ENCODE measurements at regions not wholly inside any gene's neighbourhood (a gene's known extent, or its start where the extent isn't known, plus 50 kb on each side); places are given as distances from the start of the nearest gene placed in this dataset.

DNA sequence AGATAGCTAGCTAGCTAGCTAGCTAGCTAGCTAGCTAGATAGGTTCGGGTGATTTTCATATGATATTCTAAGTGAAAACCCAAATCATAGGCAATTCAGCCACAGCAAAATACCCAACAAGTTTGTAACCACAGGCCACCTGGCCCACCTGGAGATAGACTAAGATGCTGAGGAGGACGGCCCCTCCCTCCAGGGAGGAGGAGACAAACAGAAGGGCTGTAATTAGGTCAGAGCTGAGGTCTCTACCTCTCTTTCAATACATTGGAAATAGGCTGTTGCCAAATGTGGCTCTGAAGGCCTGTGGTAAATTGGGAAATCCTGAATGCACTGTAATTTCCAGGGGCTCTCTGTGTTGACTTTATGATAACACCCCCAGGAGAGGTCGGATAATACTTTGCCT is 382.2 kb downstream of the FGF9 start:
- no peak for DNase-seq (ENCODE audit: low read depth, low spot score)

- DNase-seq (ENCODE audit: low read depth, low spot score): no peak
Observed at GRCh38 chr13:22055259-22055658, 384.4 kb downstream of the FGF9 start.

GRCh38 chr13:22060187-22060586 is 389.3 kb downstream of the FGF9 start:
- DNase-seq (ENCODE audit: low read depth, low spot score): no peak

- DNase-seq (ENCODE audit: low read depth, low spot score): peak; percentile 61
Observed at GRCh38 chr13:22061371-22061805, 390.5 kb downstream of the FGF9 start.

DNA sequence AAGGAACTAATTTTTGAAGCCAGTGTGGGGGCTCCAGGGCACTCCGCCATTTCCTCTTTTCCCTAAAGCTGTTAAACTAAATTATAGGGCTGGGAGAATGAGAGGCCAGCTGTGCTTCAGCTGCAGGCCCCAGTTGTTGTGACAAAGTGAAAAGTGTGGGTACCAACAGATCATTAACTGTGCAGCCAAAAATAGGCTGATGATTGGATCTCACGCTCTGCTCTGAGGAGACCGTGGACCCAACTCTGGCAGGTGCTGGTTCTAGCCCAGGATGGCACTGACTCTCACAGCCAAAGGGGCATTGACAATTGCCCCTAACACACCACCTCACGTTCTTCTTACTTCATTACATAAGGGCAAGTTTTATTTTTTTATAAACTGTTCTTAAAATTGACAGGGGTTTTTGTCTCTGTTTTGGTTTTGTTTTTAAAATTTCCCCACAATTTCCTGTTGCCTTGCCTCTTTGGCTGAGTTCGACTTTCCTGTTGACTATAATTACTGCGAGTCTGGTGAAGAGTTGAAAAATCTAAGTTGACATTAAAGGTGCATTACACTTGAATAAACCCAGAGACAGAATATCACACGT is 391.0 kb downstream of the FGF9 start:
- no peak for DNase-seq (ENCODE audit: low read depth, low spot score)

DNA sequence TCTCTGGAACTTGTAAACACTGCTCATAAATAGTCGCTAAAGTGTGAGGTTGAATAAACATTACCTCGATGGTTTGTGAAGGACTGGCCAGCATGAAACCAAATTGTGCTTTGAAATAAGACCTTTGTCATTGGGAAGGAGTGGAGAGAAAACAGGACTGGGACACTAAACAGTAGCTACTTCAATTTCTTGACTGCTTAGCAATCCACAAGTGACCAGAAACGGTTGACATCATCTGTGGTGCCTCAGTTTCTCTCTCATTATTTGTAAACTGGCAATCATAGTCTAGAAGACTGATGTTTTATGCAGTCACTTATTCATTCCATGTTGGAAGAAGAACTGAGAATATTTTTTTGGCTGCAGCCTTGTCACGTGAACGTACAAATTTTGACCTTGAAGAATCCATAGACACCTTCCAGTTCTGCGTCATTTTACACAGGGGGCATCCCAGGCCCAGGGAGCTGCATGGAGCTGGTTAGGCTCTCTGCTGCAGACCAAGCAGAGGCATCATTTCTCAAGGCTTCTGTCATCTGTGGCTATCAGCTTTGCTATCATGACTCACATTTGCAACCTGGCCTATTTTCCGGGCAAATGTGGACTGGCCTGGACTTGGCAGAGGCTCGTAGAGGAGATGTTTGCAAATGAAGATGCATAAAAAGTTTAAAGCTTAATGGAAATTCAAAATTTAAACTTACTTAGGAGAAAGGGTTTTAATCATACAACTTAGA is 391.8 kb downstream of the FGF9 start:
- DNase-seq (ENCODE audit: low read depth, low spot score): no peak

DNA sequence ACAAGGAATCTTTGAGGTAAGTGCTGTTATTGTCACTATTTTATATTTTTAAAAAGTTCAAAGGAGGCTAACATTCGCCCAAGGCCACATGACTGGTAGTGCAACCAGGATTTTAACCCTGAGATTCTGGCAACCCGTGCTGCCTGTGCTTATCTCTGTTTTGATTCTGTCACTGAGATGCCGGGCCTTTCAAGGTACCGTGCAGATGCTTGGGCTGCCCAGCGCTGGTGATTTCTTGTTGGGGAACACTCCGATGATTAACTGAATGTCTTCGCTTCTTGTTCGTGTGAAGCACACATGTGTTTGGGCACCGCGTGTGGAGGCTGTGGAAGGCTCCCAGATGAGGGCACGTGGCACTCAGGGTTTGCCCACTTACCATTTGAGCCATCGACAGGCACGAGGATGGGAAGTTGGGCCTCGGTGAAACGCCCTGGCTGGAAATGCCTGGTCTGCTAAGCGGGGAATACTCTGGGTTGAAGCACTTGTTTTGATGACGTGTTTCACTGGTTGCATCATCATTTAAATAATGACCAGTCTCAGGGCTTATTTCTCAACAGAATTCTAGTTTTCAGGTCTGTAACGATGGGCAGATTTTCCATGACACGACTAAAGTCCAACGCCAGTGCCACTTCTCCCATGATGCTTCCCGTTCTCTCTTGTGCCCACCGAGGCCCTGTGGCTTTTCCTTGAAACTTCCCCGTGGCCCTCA is 392.7 kb downstream of the FGF9 start:
- DNase-seq (ENCODE audit: low read depth, low spot score): no peak

GRCh38 chr13:22064854-22065620 is 394.2 kb downstream of the FGF9 start:
- DNase-seq (ENCODE audit: low read depth, low spot score): no peak

GRCh38 chr13:22073718-22074117 is 402.8 kb downstream of the FGF9 start:
- no peak for DNase-seq (ENCODE audit: low read depth, low spot score)

GRCh38 chr13:22074403-22074802 is 403.5 kb downstream of the FGF9 start:
- no peak for DNase-seq (ENCODE audit: low read depth, low spot score)

GRCh38 chr13:22076658-22077057 is 405.8 kb downstream of the FGF9 start:
- no peak for DNase-seq (ENCODE audit: low read depth, low spot score)

- DNase-seq (ENCODE audit: low read depth, low spot score): no peak
Observed at GRCh38 chr13:22077205-22077683, 406.4 kb downstream of the FGF9 start.

GRCh38 chr13:22077764-22078163 is 406.9 kb downstream of the FGF9 start:
- no peak for DNase-seq (ENCODE audit: low read depth, low spot score)

DNA sequence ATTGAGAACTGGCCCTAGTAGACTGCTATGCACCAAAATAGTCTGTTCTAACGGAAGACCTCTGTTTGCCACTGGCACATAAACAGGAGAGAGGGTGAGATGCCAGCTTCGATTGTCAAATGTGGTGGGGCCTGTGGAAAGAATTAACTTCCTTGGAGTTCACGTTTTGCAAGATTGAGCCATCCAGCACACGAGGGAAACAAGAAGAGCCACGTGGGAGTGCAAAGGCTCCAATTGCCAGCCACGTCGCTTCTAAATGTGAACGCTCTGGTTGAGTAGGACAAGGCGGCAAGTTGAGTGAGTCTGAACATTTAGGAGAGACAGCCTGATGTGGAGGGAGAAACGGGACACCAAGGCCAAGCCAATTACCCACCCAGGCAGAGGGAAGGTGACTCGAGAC is 409.1 kb downstream of the FGF9 start:
- no peak for DNase-seq (ENCODE audit: low read depth, low spot score)

GRCh38 chr13:22080832-22081231 is 410.0 kb downstream of the FGF9 start:
- no peak for DNase-seq (ENCODE audit: low read depth, low spot score)

DNA sequence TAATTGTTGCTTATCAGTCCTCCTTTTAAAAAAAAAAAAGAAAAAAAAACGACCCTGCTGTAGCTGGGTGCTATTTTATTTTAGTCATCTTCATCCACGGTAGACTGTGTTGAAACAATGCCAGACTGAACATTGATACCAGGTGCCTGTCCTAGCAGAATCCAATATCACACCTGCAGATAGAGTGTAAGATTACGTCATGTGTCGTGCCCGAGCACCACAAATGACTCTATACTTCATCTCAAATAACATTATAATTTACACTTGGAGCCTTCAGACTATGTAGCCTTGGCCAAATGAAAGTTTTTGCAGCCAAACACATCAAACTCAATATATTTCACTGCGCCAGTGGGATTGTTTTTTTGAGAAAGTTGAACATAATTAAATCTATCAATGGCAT is 410.6 kb downstream of the FGF9 start:
- DNase-seq (ENCODE audit: low read depth, low spot score): no peak

- no peak for DNase-seq (ENCODE audit: low read depth, low spot score)
Observed at GRCh38 chr13:22082030-22082429, 411.2 kb downstream of the FGF9 start.

DNA sequence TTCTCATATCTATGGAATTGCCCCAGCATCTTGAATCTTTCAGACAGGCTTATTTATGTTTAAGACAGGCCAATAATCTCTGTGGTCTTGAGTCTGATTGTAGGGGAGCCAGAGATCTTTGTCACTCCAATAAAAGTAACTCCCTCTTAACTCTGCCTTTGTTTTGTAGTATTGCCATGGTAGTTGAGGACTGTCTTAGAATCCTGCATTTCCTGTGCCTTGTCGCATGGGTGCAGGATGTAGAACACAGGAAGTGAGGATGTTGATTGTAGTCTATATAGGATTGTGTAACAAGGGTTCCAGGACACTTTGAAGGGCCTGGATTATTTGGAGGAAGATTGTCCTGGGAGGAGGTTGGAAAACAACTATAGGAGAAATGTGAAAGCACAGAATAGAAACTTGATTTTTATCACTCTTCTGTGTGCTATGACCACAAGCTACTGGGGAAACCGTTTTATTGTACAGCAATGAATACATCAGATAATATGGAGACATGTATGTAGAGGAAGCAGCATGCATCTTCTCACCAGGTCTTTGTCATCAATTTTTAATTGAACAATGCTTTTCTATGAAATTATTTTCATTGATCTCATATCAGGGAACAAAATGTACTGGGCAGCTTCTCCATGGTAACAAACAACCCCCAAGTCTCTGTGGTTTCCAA is 411.7 kb downstream of the FGF9 start:
- no peak for DNase-seq (ENCODE audit: low read depth, low spot score)

- DNase-seq (ENCODE audit: low read depth, low spot score): no peak
Observed at GRCh38 chr13:22085001-22085400, 414.1 kb downstream of the FGF9 start.

DNA sequence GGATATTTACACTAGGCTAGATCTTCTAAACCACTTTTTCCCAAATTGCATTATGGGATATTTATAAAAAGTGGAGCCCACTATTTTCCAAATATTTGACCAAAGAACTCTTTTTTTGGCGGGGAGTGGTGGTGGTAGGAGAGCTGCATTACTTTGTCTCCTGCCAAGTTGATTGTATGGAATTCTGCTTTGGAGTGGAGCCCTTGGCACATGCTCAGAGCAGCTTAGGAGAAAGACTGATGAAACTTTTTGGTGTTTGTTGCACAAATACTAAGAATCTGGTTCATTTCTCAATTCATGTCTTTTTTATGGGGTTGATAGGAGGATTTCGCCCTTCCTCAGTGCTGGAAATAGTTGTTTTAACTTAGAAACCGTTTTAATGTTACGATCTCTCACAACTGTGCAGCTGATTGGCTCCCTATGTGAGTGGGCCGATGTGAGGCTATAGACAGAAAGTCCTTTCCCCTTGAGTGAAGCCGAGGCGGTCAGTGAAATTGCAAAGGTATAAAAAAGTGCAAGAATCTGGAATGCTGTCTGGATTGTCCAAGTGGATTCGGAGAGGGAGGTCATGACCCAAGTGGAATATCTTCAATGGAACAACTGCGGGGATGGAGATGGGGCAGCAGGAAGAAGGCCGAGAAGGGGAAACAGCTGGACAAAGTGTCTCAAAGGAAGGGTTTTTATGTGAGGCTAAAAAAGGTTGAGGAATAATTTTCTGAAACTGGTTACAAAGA is 415.9 kb downstream of the FGF9 start:
- no peak for DNase-seq (ENCODE audit: low read depth, low spot score)

GRCh38 chr13:22090106-22090505 is 419.2 kb downstream of the FGF9 start:
- DNase-seq (ENCODE audit: low read depth, low spot score): no peak

Measured in activated naive CD8-positive, alpha-beta T cell treated with anti-CD3 and anti-CD28 coated beads, Interleukin-2, amount 50 U/mL, for 16 hours (primary cell).